Left forelimb (tissue), 1 donor: ENCODE measurements at regions not wholly inside any gene's neighbourhood (a gene's known extent, or its start where the extent isn't known, plus 50 kb on each side); places are given as distances from the start of the nearest gene placed in this dataset.
"Not testable (repeated sequence)": the region's sequence is repeated elsewhere in the genome, so short reads cannot be mapped to it uniquely, and the experiment has no call there.

ENCODE experiments used
- DNase-seq: peaks from one replicate; pipeline ENCODE4 v3.0.0-alpha.2; 2018; ENCODE audit warnings: low spot score

DNA sequence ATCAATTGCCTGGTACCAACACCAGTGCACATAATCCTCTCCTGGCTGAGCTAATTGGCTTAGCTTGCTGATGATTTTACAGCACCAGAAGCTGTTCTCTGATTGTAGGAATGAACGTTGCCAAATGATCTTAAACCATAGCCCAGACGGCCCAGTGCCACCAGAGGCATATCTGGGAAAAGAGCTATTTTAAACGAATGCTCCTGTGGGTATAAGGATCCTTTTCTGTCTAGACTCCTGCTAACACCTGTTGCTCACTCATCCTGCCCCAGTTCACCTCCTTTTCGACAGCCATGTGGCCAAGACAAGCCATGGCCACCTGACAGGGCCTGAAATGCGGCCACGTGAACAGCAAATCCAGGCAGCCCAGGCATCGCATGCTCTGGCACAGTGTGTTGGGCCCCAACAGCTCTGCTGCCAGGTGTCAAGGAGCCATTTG is 289.9 kb upstream of the SLC30A5 start:
- no peak for DNase-seq

DNA sequence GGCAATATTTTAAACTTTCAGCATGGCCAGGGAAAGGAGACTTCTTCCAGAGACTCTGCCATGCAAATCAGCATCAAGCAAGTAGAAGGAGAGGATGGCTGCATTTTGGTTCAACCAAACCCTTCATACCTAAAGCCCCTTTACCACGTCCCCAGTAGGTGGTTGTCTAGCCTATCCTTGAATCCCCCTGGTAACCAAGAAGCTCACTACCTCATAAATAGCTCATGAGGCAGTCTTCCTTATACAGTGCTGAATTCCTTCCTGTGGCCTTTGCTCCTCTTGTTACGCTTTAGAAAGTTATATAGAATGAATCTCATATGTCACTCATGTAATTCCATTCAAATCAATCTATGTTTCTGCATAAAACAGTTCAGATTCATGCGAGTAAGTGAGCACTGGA is 289.5 kb upstream of the SLC30A5 start:
- DNase-seq: no peak

DNA sequence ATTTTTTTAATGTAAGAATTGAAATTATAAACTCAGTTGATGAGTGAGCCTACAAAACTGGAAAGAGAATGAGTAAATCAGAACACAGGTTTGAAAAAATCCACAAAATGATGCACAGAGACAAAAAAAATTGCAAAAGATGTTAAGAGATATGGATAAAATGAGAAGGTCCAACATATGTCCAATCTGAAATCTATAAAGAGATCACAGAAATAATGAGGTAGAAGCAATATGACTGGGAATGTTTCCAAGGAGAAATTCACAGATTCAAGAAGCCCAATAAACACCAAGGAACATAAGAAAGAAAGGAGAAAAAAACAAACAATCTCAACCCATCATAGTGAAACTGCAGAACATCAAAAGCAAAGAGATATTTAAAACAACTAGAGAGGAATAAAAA is 288.4 kb upstream of the SLC30A5 start:
- DNase-seq: no peak

DNA sequence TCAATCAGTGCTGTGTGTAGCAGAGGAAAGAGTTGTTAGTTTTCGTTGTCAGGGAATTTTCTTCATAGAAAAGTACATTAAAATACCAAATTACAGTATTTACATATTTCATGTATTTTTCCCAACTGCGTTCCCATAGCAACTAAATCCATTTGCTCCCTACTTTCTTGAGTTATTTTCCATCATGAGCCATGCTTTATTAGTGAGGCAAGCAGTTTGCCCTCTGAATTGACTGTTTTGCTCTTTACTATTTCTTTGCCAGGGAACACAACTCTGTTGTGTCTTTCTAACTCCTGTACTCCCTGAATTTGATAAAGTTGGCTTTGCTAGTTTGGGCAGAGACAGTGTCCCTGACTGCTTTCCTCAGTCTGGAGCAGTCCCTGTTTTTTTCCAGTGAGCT is 276.2 kb upstream of the SLC30A5 start:
- DNase-seq: no peak

DNA sequence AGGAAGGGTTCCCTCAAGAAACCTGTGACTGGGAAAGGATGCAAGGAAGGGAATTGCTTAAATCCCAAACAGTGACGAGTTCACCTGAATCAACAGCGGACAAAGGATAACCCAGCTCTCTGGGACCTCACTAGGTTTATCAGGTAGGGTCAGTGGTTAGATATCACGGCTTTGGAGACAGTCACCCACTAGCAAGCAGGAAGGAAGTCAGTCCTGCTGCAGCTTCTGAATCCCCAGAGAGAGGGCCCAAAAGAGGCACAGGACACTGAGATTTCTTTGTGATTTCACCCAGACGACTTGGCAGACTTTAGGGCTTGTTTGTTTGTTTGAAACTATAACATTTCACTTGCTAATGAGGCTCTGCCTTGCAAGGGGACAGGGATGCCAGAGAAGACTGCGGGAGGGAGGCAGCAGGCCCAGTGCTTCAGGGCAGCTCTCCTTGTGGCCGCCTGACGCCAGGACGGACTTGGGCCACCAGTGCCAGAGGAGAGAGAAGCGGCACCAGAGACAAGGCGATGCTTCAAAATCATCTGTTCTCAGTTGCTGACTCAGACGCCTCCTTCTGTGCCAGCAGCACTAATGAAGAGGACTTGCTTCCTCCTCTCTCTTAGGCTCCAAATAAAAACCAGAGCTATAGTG is 275.6 kb upstream of the SLC30A5 start:
- no peak for DNase-seq

DNA sequence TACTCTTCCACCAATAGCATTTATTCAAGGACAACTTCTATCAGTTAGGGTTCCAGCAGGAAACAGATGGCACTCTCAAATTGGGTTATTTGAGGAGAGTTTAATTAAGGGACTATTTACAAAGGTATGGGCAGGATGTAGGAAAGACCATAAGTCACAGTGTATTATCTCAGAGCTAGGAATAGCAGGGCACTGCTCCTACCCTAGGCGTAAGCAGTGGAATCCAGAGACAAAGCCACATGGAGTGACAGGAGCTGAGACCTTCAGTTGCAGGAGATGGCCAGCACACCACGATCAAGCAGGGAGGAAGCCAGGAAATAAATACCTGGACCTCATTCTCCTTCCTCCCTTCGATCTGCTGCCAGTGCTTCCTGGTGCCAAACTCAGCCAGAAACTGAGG is 274.9 kb upstream of the SLC30A5 start:
- DNase-seq: no peak

DNA sequence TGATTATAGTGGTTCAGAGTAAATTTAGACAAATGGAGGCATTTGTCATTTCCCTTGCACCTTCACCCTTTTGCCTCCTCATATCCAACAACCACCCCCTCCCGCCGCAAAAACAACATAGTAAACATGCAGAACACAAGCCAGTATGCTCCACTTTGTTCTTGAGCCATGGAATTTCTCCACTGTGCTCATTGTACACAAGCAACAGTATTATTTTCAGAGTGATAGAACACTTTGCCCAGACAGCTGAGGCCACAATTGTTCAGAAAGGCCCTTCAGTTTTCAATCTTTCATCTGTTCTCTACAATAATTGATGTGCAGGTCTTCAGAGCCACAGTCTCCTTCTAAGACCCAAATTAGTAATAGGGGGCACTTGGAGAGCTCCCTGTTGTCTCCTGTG is 272.8 kb upstream of the SLC30A5 start:
- DNase-seq: no peak

DNA sequence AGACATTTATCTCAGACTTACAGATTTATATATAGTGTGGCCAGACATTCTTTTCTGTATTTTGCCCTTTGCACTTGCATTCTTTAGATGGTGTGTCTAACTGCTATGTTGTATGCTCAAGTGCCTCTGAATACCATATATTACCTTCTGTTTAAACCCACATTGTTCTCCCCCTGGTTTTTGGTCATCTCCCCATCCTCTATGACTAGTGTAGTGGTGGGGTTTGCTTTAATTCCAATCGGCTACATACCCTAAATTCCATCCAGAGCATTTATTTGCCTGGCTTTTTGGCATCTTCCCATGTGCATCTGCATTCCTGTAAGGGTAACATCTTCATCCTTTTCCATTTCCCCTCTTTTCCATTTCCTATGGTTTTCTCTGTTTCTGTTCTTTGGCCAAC is 271.0 kb upstream of the SLC30A5 start:
- no peak for DNase-seq

DNA sequence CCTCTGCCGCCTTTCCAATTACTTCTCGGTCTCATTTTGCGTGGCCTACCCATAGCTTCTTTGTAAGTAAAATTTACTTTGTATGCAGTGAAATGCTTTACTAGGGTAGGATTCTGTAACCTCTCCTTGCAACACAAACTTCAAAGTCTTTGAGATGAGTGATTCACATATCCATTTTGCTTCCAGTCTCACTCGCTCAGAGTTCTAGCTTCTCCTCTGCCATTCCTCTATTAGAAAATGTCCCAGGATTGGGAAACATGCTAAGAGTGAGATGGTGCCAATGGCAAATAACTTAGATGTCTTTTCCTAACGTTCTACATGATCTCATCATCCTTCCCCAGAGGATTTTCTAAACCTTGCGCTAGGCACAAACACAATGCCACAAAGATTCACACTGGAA is 270.5 kb upstream of the SLC30A5 start:
- no peak for DNase-seq

DNA sequence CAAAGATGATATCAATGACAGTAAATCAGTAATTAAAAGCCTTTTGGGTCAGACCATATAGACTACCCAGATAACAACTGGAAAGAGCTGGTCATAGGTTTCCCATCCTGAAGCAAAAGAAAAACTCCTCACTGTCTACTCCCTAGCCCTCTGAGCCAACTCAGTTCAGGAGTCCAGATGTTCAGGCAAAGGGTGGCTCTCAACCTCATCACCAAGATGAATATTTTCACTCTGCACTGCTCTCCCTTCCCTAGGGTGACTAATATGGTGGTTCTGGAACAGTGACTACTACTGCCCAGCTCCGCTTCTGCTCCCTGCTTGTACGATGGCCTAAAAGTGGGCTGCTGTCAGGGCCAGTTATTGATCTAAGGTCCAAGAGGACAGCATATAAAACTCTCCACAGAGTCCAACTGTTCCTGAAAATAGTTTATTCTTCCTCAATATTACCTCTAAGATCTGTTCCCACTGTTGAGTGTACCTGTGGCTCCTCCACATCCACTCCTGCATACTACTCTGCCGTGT is 263.4 kb upstream of the SLC30A5 start:
- DNase-seq: no peak

DNA sequence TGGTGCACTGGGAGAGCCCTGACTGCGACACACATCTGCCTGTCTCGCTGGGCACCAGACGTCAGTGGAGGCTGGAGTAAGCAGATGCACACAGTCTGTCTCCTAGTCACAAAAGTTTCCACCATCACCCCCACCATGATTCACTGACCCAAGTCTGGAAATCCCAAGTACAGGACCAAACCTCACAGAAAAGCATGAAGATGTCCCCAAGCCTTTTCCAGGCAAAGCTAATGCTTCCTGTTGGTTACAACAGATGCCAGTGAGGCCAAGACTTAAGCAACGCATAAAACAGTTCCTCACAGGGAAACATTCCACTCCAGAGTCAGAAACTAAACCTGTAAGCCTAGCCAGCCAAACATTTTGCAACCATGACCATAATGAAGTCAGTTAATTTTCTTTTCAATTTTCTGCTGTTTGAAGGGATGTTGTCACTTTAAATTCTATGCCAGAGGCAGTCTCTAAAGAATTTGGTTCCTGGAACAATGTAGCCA is 259.3 kb upstream of the SLC30A5 start:
- no peak for DNase-seq

DNA sequence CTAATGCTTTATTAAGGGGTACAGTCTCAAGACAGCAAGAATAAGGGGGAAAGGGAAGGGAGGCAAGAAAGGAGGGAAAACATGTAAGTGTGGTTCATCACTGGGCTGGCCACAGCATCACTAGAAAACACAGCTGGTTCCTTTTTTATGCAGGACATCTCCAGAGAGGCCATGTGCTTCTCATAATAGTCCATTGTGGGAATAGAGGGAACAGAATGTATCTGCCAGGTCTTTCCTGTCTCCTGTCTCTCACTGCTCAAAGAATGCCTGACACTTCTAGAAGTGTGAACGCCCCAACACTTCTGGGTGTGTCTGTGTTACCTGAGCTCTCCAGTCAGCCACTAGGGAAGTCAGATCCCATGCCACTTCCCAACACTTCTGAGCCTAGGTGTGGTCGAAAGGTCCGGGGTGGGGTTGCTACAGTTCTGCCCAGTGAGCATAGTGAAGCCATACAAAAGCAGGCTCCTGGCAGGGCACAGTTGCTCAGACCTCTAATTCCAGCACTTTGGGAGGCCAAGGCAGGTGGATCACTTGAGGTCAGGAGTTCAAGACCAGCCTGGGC is 255.6 kb upstream of the SLC30A5 start:
- no peak for DNase-seq

DNA sequence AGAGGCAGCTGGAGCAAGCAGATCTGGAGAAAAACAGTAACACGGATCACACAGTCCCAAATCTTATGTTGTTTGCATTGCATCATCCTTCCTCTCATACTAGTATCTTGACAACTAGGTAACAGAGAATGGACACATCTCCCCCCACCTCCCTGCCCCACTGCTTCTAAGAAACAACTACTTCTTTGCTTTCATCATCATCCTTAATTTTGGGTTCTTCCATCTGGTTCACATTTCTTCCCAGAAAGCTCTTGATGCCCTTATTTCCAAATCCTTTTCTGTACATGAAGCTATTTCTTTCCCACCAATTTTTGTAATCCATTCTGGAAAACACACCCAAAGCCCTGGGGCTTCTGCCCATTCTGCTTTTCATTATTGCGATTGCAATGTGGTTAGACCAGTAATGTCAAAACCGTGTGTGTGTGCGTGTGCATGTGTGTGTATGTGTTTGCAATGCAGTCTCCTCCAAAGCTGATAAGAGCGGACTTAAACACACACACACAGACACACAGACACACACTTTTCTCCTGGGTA is 254.7 kb upstream of the SLC30A5 start:
- no peak for DNase-seq

DNA sequence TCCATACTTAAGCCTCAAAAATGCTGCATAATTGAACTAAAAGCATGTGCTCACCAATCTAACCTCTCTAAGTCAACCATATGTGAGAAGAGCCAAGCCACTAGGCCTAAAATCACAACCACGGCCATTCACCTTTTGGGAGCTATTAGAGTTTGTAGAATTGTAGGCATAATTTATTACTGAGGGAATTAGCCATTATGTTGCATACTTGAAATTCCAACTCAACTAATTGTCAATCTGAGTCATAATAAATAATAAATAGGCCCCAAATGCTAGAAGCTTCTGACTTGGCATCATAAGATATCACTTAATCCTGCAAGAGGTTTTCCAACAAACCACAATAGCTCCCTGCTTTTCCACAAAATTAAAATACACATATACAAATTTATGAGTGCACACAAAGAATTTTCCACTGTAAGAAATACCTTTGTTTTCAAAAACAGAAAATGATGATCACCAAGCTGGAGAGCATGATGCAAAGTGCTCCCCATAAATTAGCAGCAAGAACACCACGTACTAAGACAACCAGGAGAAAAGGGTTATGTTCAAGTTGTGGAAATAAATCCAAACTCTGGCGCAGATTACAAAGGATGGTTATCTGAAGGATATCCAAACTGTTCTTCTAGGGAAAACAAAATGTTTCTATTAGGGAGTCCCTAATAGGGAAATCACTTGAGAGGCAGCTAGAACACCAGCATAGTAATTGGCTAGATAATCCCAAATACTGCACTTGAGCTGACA is 250.0 kb upstream of the SLC30A5 start:
- no peak for DNase-seq

DNA sequence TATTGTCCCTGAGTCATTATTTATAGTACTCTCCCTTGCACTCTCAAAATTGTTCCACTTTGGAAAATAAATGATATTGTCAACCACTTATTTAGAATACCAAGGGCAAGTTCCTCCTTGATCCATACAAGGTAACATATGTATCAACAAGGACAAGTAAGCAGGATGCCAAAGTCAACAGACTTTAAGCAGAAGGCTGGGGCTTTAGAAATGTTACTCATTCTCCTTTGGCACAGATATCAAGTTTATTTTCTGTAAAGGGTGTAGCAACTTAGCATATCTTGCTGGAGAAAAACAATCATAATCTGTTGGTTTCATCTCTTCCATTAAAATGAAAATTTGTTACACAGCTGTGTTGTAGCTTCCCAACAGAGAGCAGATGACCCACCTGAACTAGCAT is 248.7 kb upstream of the SLC30A5 start:
- no peak for DNase-seq

DNA sequence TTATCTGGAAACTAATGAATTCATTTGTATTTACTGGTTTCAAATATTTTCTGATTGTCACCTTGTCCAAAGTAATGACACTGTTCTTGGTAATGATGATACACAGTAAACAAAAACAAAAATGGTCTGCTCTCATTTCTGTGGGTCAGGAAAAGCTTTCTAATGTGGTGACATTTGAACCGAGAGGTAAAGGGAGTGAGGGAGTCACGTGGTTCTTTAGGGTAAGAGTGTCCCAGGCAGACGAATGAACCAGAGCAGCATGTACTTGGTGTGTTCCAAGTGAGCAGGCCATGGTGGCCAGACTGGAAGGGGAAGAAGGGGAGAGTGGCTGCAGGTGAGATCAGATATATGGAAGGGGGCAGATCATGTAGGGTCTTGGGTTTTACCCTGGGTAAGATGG is 247.0 kb upstream of the SLC30A5 start:
- DNase-seq: no peak

DNA sequence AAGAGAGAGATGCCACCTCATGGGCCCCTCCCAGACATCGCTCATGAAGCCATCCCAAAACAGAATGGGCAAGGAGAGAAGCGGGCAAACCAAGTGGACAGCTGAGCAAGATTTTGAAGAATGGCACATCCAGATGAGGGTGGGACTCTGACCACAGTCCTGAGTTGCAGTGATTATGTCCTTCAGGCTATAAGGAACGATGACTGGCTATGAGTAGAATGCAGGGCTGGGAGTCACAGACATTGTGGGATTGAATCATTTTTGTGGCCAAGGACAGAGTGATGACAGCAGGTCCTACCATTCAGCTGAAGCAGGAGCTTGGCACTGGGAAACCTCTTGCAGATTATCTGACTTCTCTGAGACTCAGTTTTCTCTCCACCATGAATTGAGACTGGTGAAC is 245.7 kb upstream of the SLC30A5 start:
- no peak for DNase-seq

DNA sequence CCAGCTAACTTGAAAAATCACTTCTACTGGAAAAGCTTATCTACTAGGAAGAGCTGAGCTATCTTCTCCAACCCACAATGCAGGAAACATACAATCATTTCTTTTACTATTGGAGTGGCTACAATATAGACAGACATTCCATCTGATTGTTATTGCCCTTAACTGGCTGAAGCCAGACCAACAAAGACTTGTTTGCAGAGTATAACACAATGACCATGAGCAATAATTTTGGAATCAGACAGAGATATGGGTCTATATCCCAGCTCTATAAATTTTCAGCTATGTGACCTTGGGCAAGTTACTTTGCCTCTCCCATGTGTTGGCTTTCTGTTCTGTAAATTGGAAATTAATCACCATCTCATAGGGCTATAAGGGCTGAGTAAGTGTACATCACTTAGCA is 244.7 kb upstream of the SLC30A5 start:
- no peak for DNase-seq

DNA sequence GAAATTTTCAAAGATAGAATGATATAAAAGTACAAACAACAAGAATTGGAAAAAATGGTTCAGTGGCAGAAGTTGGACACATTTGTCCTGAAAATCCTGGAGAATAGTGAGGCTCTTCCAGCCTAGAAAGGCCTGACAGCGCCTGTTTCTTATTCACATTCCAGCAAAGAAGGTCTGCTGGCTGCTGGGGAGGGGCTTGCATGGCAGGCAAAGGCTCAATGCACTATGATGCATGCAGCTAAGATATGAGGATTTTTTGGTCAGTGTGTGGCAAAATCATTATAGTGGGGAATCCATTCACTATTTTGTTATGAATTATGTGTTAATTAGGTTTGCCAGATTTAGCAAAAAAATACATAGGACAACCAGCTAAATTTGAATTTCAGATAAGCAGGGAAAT is 243.9 kb upstream of the SLC30A5 start:
- DNase-seq: no peak

DNA sequence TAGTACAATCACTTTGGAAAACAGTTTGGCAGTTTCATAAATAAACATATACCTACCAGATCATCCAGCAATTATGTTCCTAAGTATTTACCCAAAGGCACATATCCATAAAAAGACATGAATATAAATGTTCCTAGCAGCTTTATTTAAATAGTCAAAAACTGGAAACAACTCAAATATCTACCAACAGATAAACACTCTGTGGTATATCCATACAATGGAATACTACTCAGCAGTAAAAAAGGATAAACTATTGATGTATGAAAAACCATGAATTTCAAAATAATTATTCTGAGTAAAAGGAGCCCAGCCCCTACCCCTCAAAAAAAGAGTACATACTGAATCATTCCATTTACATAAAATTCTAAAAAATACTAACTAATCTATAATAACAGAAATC is 232.7 kb upstream of the SLC30A5 start:
- no peak for DNase-seq

DNA sequence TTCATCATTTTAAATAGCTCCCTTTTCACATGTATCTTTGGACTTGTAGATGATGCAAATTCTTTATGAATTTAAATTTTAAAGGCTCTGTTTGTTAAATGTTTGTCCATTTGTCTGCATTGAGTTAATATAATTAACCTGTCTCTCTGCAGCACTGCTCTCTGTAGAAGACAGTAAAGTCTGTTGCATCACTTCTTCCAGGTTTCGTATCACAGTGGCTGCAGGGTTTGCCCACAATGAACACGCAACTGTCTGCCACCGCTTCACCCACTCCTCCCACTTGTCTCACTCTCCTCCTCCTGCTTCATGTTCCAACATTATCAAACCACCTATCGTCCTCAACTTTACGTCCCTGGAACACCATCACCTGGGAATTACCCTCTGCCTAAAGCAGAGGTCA is 231.3 kb upstream of the SLC30A5 start:
- no peak for DNase-seq

DNA sequence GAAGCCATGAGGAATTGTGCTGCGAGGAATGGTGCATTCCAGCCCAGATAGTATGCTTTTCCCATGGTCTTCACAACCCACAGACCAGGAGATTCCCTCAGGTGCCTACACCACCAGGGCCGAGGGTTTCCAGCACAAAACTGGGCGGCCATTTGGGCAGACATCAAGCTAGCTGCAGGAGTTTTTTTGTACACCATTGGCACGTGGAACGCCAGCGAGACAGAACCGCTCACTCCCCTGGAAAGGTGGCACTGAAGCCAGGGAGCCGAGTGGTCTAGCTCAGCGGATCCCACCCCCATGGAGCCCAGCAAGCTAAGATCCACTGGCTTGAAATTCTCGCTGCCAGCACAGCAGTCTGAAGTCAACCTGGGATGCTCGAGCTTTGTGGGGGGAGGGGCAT is 228.6 kb upstream of the SLC30A5 start:
- not testable (repeated sequence) for DNase-seq
